H9 (cell line): ENCODE measurements at regions not wholly inside any gene's neighbourhood (a gene's known extent, or its start where the extent isn't known, plus 50 kb on each side); places are given as distances from the start of the nearest gene placed in this dataset.

Source experiments
- DNase-seq: peaks from one replicate; pipeline ENCODE4 v3.0.0-alpha.2; 2017
- H2AFZ ChIP-seq: one replicate; pipeline ENCODE4 v1.6.1; 2013; ENCODE audit warnings: mild to moderate bottlenecking, low read length, control low read depth, moderate library complexity
- H2AK5ac ChIP-seq: 2 replicates; pipeline ENCODE4 v1.6.1; 2013; ENCODE audit warnings: low read length, control low read depth, mixed read lengths; ENCODE audit not compliant: insufficient read length
- H2BK120ac ChIP-seq: one replicate; pipeline ENCODE4 v1.6.1; 2013; ENCODE audit warnings: low read depth, mild to moderate bottlenecking, low read length, control low read depth, inconsistent platforms; ENCODE audit not compliant: poor library complexity, severe bottlenecking
- H2BK12ac ChIP-seq: 2 replicates; pipeline ENCODE4 v1.6.1; 2013; ENCODE audit warnings: low read length, control low read depth, mixed read lengths, low read depth; ENCODE audit not compliant: insufficient read length
- H2BK15ac ChIP-seq: 2 replicates; pipeline ENCODE4 v1.6.1; 2013; ENCODE audit warnings: low read depth, low read length, control low read depth
- H2BK20ac ChIP-seq: one replicate; pipeline ENCODE4 v1.6.1; 2013; ENCODE audit warnings: low read depth, mild to moderate bottlenecking, low read length, control low read depth, inconsistent platforms; ENCODE audit not compliant: poor library complexity, severe bottlenecking
- H2BK5ac ChIP-seq: 2 replicates; pipeline ENCODE4 v1.6.1; 2013; ENCODE audit warnings: low read length, control low read depth, mixed read lengths; ENCODE audit not compliant: insufficient read length
- H3K14ac ChIP-seq: 2 replicates; pipeline ENCODE4 v1.6.1; 2013; ENCODE audit warnings: low read length, control low read depth; ENCODE audit not compliant: insufficient read depth
- H3K18ac ChIP-seq: 2 replicates; pipeline ENCODE4 v1.6.1; 2013; ENCODE audit warnings: low read depth, mild to moderate bottlenecking, mixed read lengths, low read length, control low read depth; ENCODE audit not compliant: insufficient read length
- H3K23ac ChIP-seq: 2 replicates; pipeline ENCODE4 v1.6.1; 2013; ENCODE audit warnings: low read length, control low read depth, mixed read lengths, low read depth; ENCODE audit not compliant: insufficient read length
- H3K23me2 ChIP-seq: 2 replicates; pipeline ENCODE4 v1.6.1; 2013; ENCODE audit warnings: low read depth, mild to moderate bottlenecking, mixed read lengths, low read length, control low read depth; ENCODE audit not compliant: insufficient read length, poor library complexity, severe bottlenecking
- H3K27ac ChIP-seq: 2 replicates; pipeline ENCODE4 v1.5.1; 2013; ENCODE audit warnings: low read length, control low read depth, mixed read lengths, low read depth; ENCODE audit not compliant: insufficient read length
- H3K27me3 ChIP-seq: 2 replicates; pipeline ENCODE4 v1.6.1; 2013; ENCODE audit warnings: low read length, control low read depth, inconsistent platforms; ENCODE audit not compliant: insufficient read depth
- H3K4ac ChIP-seq: 2 replicates; pipeline ENCODE4 v1.6.1; 2013; ENCODE audit warnings: low read depth, mild to moderate bottlenecking, control low read depth, inconsistent platforms, low read length, moderate library complexity
- H3K4me1 ChIP-seq: 2 replicates; pipeline ENCODE4 v1.6.1; 2013; ENCODE audit warnings: low read length, control low read depth, inconsistent platforms; ENCODE audit not compliant: insufficient read depth
- H3K4me2 ChIP-seq: 2 replicates; pipeline ENCODE4 v1.6.1; 2013; ENCODE audit warnings: low read length, control low read depth, mixed read lengths; ENCODE audit not compliant: insufficient read length, insufficient read depth
- H3K56ac ChIP-seq: 2 replicates; pipeline ENCODE4 v1.6.1; 2013; ENCODE audit warnings: low read depth, mild to moderate bottlenecking, mixed read lengths, low read length, control low read depth; ENCODE audit not compliant: insufficient read length
- H3K79me1 ChIP-seq: 2 replicates; pipeline ENCODE4 v1.6.1; 2013; ENCODE audit warnings: low read depth, mild to moderate bottlenecking, moderate library complexity, low read length, control low read depth, inconsistent platforms; ENCODE audit not compliant: insufficient read depth, poor library complexity, severe bottlenecking
- H3K79me2 ChIP-seq: 2 replicates; pipeline ENCODE4 v1.6.1; 2013; ENCODE audit warnings: low read length, control low read depth, inconsistent platforms; ENCODE audit not compliant: insufficient read depth
- H3K9ac ChIP-seq: 2 replicates; pipeline ENCODE4 v1.6.1; 2013; ENCODE audit warnings: low read length, control low read depth, mixed read lengths; ENCODE audit not compliant: insufficient read length; ENCODE audit errors: extremely low read depth
- H3K9me3 ChIP-seq: one replicate; pipeline ENCODE4 v1.6.1; 2013; ENCODE audit warnings: low read depth, low read length, inconsistent platforms; ENCODE audit not compliant: control insufficient read depth
- H3T11ph ChIP-seq: one replicate; pipeline ENCODE4 v1.6.1; 2013; ENCODE audit warnings: mild to moderate bottlenecking, low read length, control low read depth, inconsistent platforms
- H4K20me1 ChIP-seq: one replicate; pipeline ENCODE4 v1.6.1; 2013; ENCODE audit not compliant: control insufficient read depth, insufficient read length, insufficient read depth
- H4K5ac ChIP-seq: 2 replicates; pipeline ENCODE4 v1.6.1; 2013; ENCODE audit warnings: low read depth, mild to moderate bottlenecking, mixed read lengths, low read length, control low read depth; ENCODE audit not compliant: insufficient read length
- H4K8ac ChIP-seq: replicated peaks from 2 replicates; pipeline ENCODE4 v1.6.1; 2013; ENCODE audit warnings: low read length, control low read depth, mixed read lengths, low read depth; ENCODE audit not compliant: insufficient read length
- H4K91ac ChIP-seq: 2 replicates; pipeline ENCODE4 v1.6.1; 2013; ENCODE audit warnings: low read depth, mild to moderate bottlenecking, moderate library complexity, mixed read lengths, low read length, control low read depth; ENCODE audit not compliant: insufficient read length
- H3K27ac Mint-ChIP-seq, 3 experiments: 2 replicates in 2 of 3; 3 replicates in 1 of 3; pipeline ENCODE4 v1.8.0; 2020 to 2021; ENCODE audit warnings: mixed read lengths in 3 of 3, mild to moderate bottlenecking in 1 of 3, moderate library complexity in 1 of 3
- H3K27me3 Mint-ChIP-seq: 2 replicates; pipeline ENCODE4 v1.8.0; 2021; ENCODE audit warnings: low read depth, mild to moderate bottlenecking, moderate library complexity, mixed read lengths
- H3K36me3 Mint-ChIP-seq, 3 experiments: 2 replicates in 2 of 3; 3 replicates in 1 of 3; pipeline ENCODE4 v1.8.0; 2020 to 2021; ENCODE audit warnings: low read depth in 3 of 3, mixed read lengths in 3 of 3; ENCODE audit not compliant: insufficient read depth in 1 of 3
- H3K4me1 Mint-ChIP-seq, 2 experiments: 2 replicates each; pipeline ENCODE4 v1.8.0; 2020; ENCODE audit warnings: mixed read lengths in 2 of 2
- H3K4me3 Mint-ChIP-seq, 2 experiments: 2 replicates in 1 of 2; 3 replicates in 1 of 2; pipeline ENCODE4 v1.8.0; 2020 to 2021; ENCODE audit warnings: mild to moderate bottlenecking in 2 of 2, mixed read lengths in 2 of 2, moderate library complexity in 1 of 2
- H3K9me3 Mint-ChIP-seq, 2 experiments: 2 replicates in 1 of 2; 3 replicates in 1 of 2; pipeline ENCODE4 v1.8.0; 2020; ENCODE audit warnings: mild to moderate bottlenecking in 2 of 2, mixed read lengths in 2 of 2, moderate library complexity in 1 of 2
- CTCF ChIP-seq: fragments of 200-600 bp; sonication (generic); conservative IDR thresholded peaks from 3 replicates; pipeline ENCODE4 v1.8.0; 2021; ENCODE audit warnings: antibody characterized with exemption, mild to moderate bottlenecking
- WGBS: extraction: QIAGEN DNeasy Blood & Tissue Kit; methylation state at CpG from one replicate; pipeline ENCODE4 v1.1.7; 2013; ENCODE audit warnings: missing lambda C conversion rate, low lambda C conversion rate, mixed read lengths; ENCODE audit not compliant: insufficient read length; ENCODE audit errors: extremely low coverage; 5-methylcytosine and 5-hydroxymethylcytosine counted together

- no CpG with 5 or more reads among the region's 7 CpGs for WGBS
- Mint-ChIP-seq H3K4me1 (0 out of 4 replicates have a peak, but pooled peaks cover 0 to 2% of the 10 kb centered on the region in 2 experiments), H3K9me3 (no peaks in the 10 kb centered on the region), H3K27ac (no peak overlapping the region), H3K4me3 (no peak overlapping the region), H3K27me3 (no peaks in the 10 kb centered on the region), H3K36me3 (no peaks in the 10 kb centered on the region)
- no peak overlapping the region for H3K56ac ChIP-seq
- H4K5ac ChIP-seq = no peak overlapping the region
- no peaks in the 10 kb centered on the region for H3K79me2 ChIP-seq
- no peak overlapping the region for H2AFZ ChIP-seq
- no peak overlapping the region for H3K4ac ChIP-seq
- H3K9me3 ChIP-seq = no peaks in the 10 kb centered on the region
- no peak overlapping the region for H3T11ph ChIP-seq
- no peaks in the 10 kb centered on the region for H3K27me3 ChIP-seq
- H4K20me1 ChIP-seq = no peaks in the 10 kb centered on the region
- H3K23me2 ChIP-seq = no peaks in the 10 kb centered on the region
- H2AK5ac ChIP-seq = no peak overlapping the region
- H2BK120ac ChIP-seq = no peak overlapping the region
- no peak overlapping the region for H2BK15ac ChIP-seq
- H3K23ac ChIP-seq = no peak overlapping the region
- H3K79me1 ChIP-seq = no peaks in the 10 kb centered on the region
- H3K4me2 ChIP-seq = no peak overlapping the region
- H3K4me1 ChIP-seq = no peaks in the 10 kb centered on the region
- no peak overlapping the region for H3K18ac ChIP-seq
- no peak overlapping the region for H3K27ac ChIP-seq
- no peak overlapping the region for H2BK5ac ChIP-seq
- no peak for DNase-seq
- H3K14ac ChIP-seq = no peak overlapping the region
- H2BK12ac ChIP-seq = no peak overlapping the region
- no peak overlapping the region for H4K8ac ChIP-seq
- H4K91ac ChIP-seq = no peak overlapping the region
- TF ChIP-seq CTCF = no peak
- H2BK20ac ChIP-seq = no peak overlapping the region
- no peak overlapping the region for H3K9ac ChIP-seq
Observed at GRCh38 chr13:44698066-44698465, 121.9 kb upstream of the TSC22D1 start.
